ENCODE measurements at regions not wholly inside any gene's neighbourhood (a gene's known extent, or its start where the extent isn't known, plus 50 kb on each side); places are given as distances from the start of the nearest gene placed in this dataset.

DNA sequence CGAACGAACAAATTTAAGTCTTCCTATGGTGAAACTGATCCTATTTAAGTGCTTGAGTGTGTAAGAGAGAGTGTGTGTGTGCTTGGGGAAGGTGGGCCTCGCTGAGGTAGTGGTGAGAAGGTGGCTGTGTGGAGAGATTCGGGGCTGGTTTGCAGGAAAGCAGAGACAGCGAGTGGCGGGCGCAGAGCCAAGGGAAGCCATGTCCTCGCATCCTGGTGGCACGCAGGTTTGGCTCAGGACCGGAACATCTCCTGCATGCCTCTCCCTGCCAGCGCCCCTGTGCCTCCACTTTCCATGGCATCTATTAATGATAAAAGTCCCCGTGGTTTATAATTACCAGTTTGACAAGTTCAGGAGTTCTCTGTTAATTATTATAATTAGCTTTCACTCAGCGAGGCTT lies 383.1 kb upstream of the CADM1 start:
- Mint-ChIP-seq H3K4me1 (ENCODE audit: low read depth, unreplicated experiment) (no peaks in the 10 kb centered on the region), H3K9me3 (ENCODE audit: unreplicated experiment) (no peaks in the 10 kb centered on the region), H3K36me3 (ENCODE audit: insufficient read depth, unreplicated experiment) (no peaks in the 10 kb centered on the region), H3K27me3 (ENCODE audit: insufficient read depth, unreplicated experiment) (peaks cover 38% of the 10 kb centered on the region), H3K27ac (ENCODE audit: unreplicated experiment) (no peak overlapping the region), H3K4me3 (ENCODE audit: unreplicated experiment) (no peak overlapping the region)
- TF ChIP-seq, protein P1, sequence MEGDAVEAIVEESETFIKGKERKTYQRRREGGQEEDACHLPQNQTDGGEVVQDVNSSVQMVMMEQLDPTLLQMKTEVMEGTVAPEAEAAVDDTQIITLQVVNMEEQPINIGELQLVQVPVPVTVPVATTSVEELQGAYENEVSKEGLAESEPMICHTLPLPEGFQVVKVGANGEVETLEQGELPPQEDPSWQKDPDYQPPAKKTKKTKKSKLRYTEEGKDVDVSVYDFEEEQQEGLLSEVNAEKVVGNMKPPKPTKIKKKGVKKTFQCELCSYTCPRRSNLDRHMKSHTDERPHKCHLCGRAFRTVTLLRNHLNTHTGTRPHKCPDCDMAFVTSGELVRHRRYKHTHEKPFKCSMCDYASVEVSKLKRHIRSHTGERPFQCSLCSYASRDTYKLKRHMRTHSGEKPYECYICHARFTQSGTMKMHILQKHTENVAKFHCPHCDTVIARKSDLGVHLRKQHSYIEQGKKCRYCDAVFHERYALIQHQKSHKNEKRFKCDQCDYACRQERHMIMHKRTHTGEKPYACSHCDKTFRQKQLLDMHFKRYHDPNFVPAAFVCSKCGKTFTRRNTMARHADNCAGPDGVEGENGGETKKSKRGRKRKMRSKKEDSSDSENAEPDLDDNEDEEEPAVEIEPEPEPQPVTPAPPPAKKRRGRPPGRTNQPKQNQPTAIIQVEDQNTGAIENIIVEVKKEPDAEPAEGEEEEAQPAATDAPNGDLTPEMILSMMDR (IDR thresholded peaks at IDR 0.05; ENCODE audit: insufficient read depth in 1 of 2, low read depth in 1 of 2, low read length in 1 of 2, severe bottlenecking in 1 of 2, unreplicated experiment in 1 of 2): no peak
- Histone ChIP-seq H3K4me1 (no peaks in the 10 kb centered on the region), H3K4me3 (ENCODE audit: low read depth, low read length) (no peak overlapping the region), H3K36me3 (ENCODE audit: control insufficient read depth, insufficient read depth, low read length) (no peaks in the 10 kb centered on the region), H3K9me3 (no peaks in the 10 kb centered on the region), H3K27me3 (replicated peaks; ENCODE audit: control insufficient read depth, insufficient read depth, low read length) (peaks cover 5% of the 10 kb centered on the region; the same call in 1 of the 2 replicates)
- no TSS peak for BruUV-seq (replicated peaks)
- DNase-seq: no peak
- intact Hi-C loops (cut with micrococcal nuclease; ENCODE audit: unreplicated experiment): no loop called here
- ChIA-PET POLR2A (no interaction called here), CTCF (no interaction called here)

DNA sequence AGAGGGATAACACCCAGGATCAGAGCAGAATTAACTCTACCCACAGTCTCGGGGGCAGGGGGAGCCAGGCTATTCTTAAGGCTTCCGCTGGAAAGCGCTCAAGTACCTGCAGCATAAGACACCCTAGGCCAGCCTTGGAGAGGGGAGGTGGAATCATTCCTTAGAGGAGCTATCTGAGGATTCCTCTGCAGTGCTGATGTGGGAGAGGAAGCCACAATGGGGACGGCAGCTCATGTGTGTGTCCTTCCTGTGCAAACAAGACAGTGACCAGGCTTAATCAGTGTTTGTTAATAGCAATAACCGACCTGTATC lies 382.2 kb upstream of the CADM1 start:
- Histone ChIP-seq H3K27me3 (replicated peaks; ENCODE audit: control insufficient read depth, insufficient read depth, low read length) (peaks cover 5% of the 10 kb centered on the region; the same call in 1 of the 2 replicates), H3K36me3 (ENCODE audit: control insufficient read depth, insufficient read depth, low read length) (no peaks in the 10 kb centered on the region), H3K4me1 (no peaks in the 10 kb centered on the region), H3K9me3 (no peaks in the 10 kb centered on the region; the same call in 1 of the 2 replicates), H3K4me3 (ENCODE audit: low read depth, low read length) (no peak overlapping the region)
- Mint-ChIP-seq H3K27ac (ENCODE audit: unreplicated experiment) (no peak overlapping the region), H3K9me3 (ENCODE audit: unreplicated experiment) (no peaks in the 10 kb centered on the region), H3K4me1 (ENCODE audit: low read depth, unreplicated experiment) (no peaks in the 10 kb centered on the region), H3K4me3 (ENCODE audit: unreplicated experiment) (no peak overlapping the region), H3K27me3 (ENCODE audit: insufficient read depth, unreplicated experiment) (peaks cover 35% of the 10 kb centered on the region), H3K36me3 (ENCODE audit: insufficient read depth, unreplicated experiment) (no peaks in the 10 kb centered on the region)
- BruUV-seq (replicated peaks): no TSS peak
- intact Hi-C loops (cut with micrococcal nuclease; ENCODE audit: unreplicated experiment): no loop called here
- ChIA-PET POLR2A (no interaction called here), CTCF (no interaction called here)
- TF ChIP-seq, protein P1 (IDR thresholded peaks at IDR 0.05; ENCODE audit: insufficient read depth in 1 of 2, low read depth in 1 of 2, low read length in 1 of 2, severe bottlenecking in 1 of 2, unreplicated experiment in 1 of 2): no peak
- no peak for DNase-seq

DNA sequence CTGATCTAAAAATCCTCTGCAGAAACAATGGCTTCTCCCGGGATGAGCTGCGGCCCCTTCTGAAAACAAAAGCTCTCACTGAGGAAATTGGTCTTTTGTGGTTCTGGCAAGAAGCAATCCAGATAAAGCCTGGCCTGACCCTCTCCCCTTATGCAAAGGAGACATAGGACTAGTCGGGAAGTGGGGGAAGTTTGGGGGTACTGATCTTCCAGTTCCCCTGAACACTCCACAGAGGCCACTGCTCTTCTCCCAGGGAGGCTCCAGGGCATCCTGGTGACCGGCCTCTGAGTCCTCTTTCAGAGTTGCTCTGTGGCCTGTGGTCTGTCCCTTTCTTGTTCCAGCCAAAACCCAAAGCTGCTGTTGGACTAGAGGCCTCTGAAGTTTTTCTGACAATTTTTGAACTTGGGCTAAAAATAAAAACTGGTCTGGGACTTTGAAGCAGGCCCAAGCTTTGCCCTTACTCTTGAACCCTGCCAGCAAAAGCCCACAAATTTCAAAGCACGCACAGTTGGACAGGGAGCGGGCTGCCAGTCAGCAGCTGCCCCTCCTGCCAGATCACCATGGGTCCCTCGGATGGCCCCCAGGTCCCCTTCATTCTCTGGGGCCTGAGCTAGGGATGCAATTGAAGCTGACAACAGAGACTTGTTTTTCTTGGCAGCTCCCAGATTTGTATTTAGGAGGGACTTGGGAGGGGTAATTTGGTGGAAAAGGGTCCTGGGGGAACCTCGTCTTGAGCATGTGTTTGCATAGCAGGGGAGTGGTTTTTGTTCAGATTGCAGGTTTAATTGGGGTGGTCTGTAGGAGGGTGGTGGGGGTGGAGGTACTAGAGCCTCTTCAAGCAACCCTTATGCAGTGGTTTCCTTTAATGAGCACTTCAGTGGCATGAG lies 381.6 kb upstream of the CADM1 start:
- TF ChIP-seq, protein P1 (IDR thresholded peaks at IDR 0.05; ENCODE audit: insufficient read depth in 1 of 2, low read depth in 1 of 2, low read length in 1 of 2, severe bottlenecking in 1 of 2, unreplicated experiment in 1 of 2): no peak
- H3K36me3 Mint-ChIP-seq (ENCODE audit: insufficient read depth, unreplicated experiment): no peaks in the 10 kb centered on the region
- H3K9me3 Mint-ChIP-seq (ENCODE audit: unreplicated experiment): no peaks in the 10 kb centered on the region
- H3K4me3 Mint-ChIP-seq (ENCODE audit: unreplicated experiment): no peak overlapping the region
- Histone ChIP-seq H3K27me3 (replicated peaks; ENCODE audit: control insufficient read depth, insufficient read depth, low read length) (peaks cover 5% of the 10 kb centered on the region; the same call in 1 of the 2 replicates), H3K9me3 (no peaks in the 10 kb centered on the region; the same call in 1 of the 2 replicates), H3K36me3 (ENCODE audit: control insufficient read depth, insufficient read depth, low read length) (no peaks in the 10 kb centered on the region), H3K4me3 (ENCODE audit: low read depth, low read length) (no peak overlapping the region), H3K4me1 (no peaks in the 10 kb centered on the region)
- CTCF ChIA-PET: no interaction called here
- intact Hi-C loops (cut with micrococcal nuclease; ENCODE audit: unreplicated experiment): no loop called here
- no peak overlapping the region for H3K27ac Mint-ChIP-seq (ENCODE audit: unreplicated experiment)
- no peaks in the 10 kb centered on the region for H3K4me1 Mint-ChIP-seq (ENCODE audit: low read depth, unreplicated experiment)
- H3K27me3 Mint-ChIP-seq (ENCODE audit: insufficient read depth, unreplicated experiment): peaks cover 32% of the 10 kb centered on the region
- no TSS peak for BruUV-seq (replicated peaks)
- POLR2A ChIA-PET: no interaction called here
- DNase-seq: no peak

All from Caco-2 (cell line).